Activated CD4-positive, alpha-beta T cell treated with anti-CD3 and anti-CD28 coated beads for 24 hours (primary cell): ENCODE measurements at regions not wholly inside any gene's neighbourhood (a gene's known extent, or its start where the extent isn't known, plus 50 kb on each side); places are given as distances from the start of the nearest gene placed in this dataset.
A peak's percentile ranks its signal among the peaks of the same experiment; 100 is the strongest.

Experiments
- DNase-seq, 2 donors: peaks; one replicate each; pipeline ENCODE4 v3.0.0-alpha.2; 2020; ENCODE audit warnings: low read depth in 2 of 2

GRCh38 chr15:62544446-62544845 is 379.4 kb upstream of the C2CD4B start:
- no peak for DNase-seq

- no peak for DNase-seq
Observed at GRCh38 chr15:62545467-62546227, 380.6 kb upstream of the C2CD4B start.

- DNase-seq = no peak
Observed at GRCh38 chr15:62546628-62547027, 381.5 kb upstream of the C2CD4B start.

GRCh38 chr15:62547584-62547983 is 382.5 kb upstream of the C2CD4B start:
- no peak for DNase-seq

GRCh38 chr15:62549345-62549970 is 384.4 kb upstream of the C2CD4B start:
- DNase-seq = peak in 1 of 2 donors; percentile 1

- no peak for DNase-seq
Observed at GRCh38 chr15:62550106-62550505, 385.0 kb upstream of the C2CD4B start.

GRCh38 chr15:62552444-62552843 is 387.4 kb upstream of the C2CD4B start:
- no peak for DNase-seq

- no peak for DNase-seq
Observed at GRCh38 chr15:62553911-62554563, 389.0 kb upstream of the C2CD4B start.

GRCh38 chr15:62558640-62559380 is 393.7 kb upstream of the C2CD4B start:
- no peak for DNase-seq

GRCh38 chr15:62559381-62559733 is 394.3 kb upstream of the C2CD4B start:
- DNase-seq = no peak

GRCh38 chr15:62561059-62561519 is 396.0 kb upstream of the C2CD4B start:
- DNase-seq = no peak

- no peak for DNase-seq
Observed at GRCh38 chr15:62561571-62561970, 396.5 kb upstream of the C2CD4B start.

- DNase-seq = no peak
Observed at GRCh38 chr15:62564886-62565633, 400.0 kb upstream of the C2CD4B start.

GRCh38 chr15:62565634-62566026 is 400.5 kb upstream of the C2CD4B start:
- DNase-seq = no peak

GRCh38 chr15:62566248-62566647 is 401.2 kb upstream of the C2CD4B start:
- no peak for DNase-seq

GRCh38 chr15:62567501-62567900 is 402.4 kb upstream of the C2CD4B start:
- DNase-seq = no peak

GRCh38 chr15:62568004-62568403 is 402.9 kb upstream of the C2CD4B start:
- no peak for DNase-seq

GRCh38 chr15:62568702-62569101 is 403.6 kb upstream of the C2CD4B start:
- DNase-seq = no peak

- DNase-seq = no peak
Observed at GRCh38 chr15:62569460-62570404, 404.6 kb upstream of the C2CD4B start.

- DNase-seq = no peak
Observed at GRCh38 chr15:62570405-62570783, 405.3 kb upstream of the C2CD4B start.
